Spinal cord (tissue), 9 donors: ENCODE measurements at regions not wholly inside any gene's neighbourhood (a gene's known extent, or its start where the extent isn't known, plus 50 kb on each side); places are given as distances from the start of the nearest gene placed in this dataset.
A peak's percentile ranks its signal among the peaks of the same experiment; 100 is the strongest.

Experiments used
- DNase-seq, 6 donors: peaks; one replicate each; pipeline versions ENCODE4 v3.0.0 to v3.0.0-alpha.2; 2013 to 2015; ENCODE audit warnings: low spot score in 6 of 6, low read depth in 4 of 6
- H3K27ac ChIP-seq: one replicate; pipeline ENCODE4 v1.5.1; 2013; ENCODE audit warnings: low read depth, low read length, control low read depth
- H3K27me3 ChIP-seq: one replicate; pipeline ENCODE4 v1.6.1; 2013; ENCODE audit warnings: low read length; ENCODE audit not compliant: control insufficient read depth, insufficient read depth
- H3K36me3 ChIP-seq: one replicate; pipeline ENCODE4 v1.6.1; 2013; ENCODE audit warnings: low read length; ENCODE audit not compliant: control insufficient read depth, insufficient read depth
- H3K4me1 ChIP-seq: one replicate; pipeline ENCODE4 v1.6.1; 2013; ENCODE audit warnings: low read length; ENCODE audit not compliant: control insufficient read depth, insufficient read depth
- H3K4me3 ChIP-seq: one replicate; pipeline ENCODE4 v1.5.1; 2013; ENCODE audit warnings: low read depth, low read length, control low read depth
- H3K9me3 ChIP-seq: one replicate; pipeline ENCODE4 v1.6.1; 2013; ENCODE audit warnings: low read length; ENCODE audit not compliant: control insufficient read depth, insufficient read depth
- WGBS: methylation state at CpG from one replicate; pipeline ENCODE4 v1.1.5; 2013; ENCODE audit warnings: missing lambda C conversion rate; ENCODE audit not compliant: insufficient coverage; 5-methylcytosine and 5-hydroxymethylcytosine counted together
- donor health status: healthy.

- DNase-seq = no peak
- H3K4me3 ChIP-seq = no peak overlapping the region
- 100% methylated on average over 1 of the region's 5 CpGs for whole genome bisulfite sequencing
- H3K9me3 ChIP-seq = no peaks in the 10 kb centered on the region
- H3K4me1 ChIP-seq = no peaks in the 10 kb centered on the region
- no peaks in the 10 kb centered on the region for H3K27me3 ChIP-seq
- H3K27ac ChIP-seq = no peak overlapping the region
- no peaks in the 10 kb centered on the region for H3K36me3 ChIP-seq
Measured at GRCh38 chr18:56127322-56128099, 510.9 kb downstream of the TXNL1 start.

- 100% methylated on average over 1 of the region's 2 CpGs for WGBS
- Histone ChIP-seq H3K9me3 (no peaks in the 10 kb centered on the region), H3K27ac (no peak overlapping the region), H3K36me3 (no peaks in the 10 kb centered on the region), H3K27me3 (no peaks in the 10 kb centered on the region), H3K4me1 (no peaks in the 10 kb centered on the region), H3K4me3 (no peak overlapping the region)
- DNase-seq = no peak
Measured at GRCh38 chr18:56124186-56124585, 514.2 kb downstream of the TXNL1 start.

GRCh38 chr18:56121669-56122068 is 516.7 kb downstream of the TXNL1 start:
- WGBS = 80% methylated on average over 1 of the region's 1 CpG
- Histone ChIP-seq H3K36me3 (no peaks in the 10 kb centered on the region), H3K4me1 (no peaks in the 10 kb centered on the region), H3K4me3 (no peak overlapping the region), H3K9me3 (no peaks in the 10 kb centered on the region), H3K27ac (no peak overlapping the region), H3K27me3 (no peaks in the 10 kb centered on the region)
- no peak for DNase-seq

GRCh38 chr18:56120782-56121181 is 517.6 kb downstream of the TXNL1 start:
- Histone ChIP-seq H3K27ac (no peak overlapping the region), H3K36me3 (no peaks in the 10 kb centered on the region), H3K4me1 (no peaks in the 10 kb centered on the region), H3K4me3 (no peak overlapping the region), H3K9me3 (no peaks in the 10 kb centered on the region), H3K27me3 (no peaks in the 10 kb centered on the region)
- no CpG with 5 or more reads among the region's 3 CpGs for WGBS
- DNase-seq = no peak

GRCh38 chr18:56119681-56120080 is 518.7 kb downstream of the TXNL1 start:
- Histone ChIP-seq H3K27ac (no peak overlapping the region), H3K36me3 (no peaks in the 10 kb centered on the region), H3K27me3 (no peaks in the 10 kb centered on the region), H3K4me1 (no peaks in the 10 kb centered on the region), H3K4me3 (no peak overlapping the region), H3K9me3 (no peaks in the 10 kb centered on the region)
- 100% methylated on average over 1 of the region's 4 CpGs for WGBS
- DNase-seq = no peak

GRCh38 chr18:56118422-56118821 is 520.0 kb downstream of the TXNL1 start:
- no peaks in the 10 kb centered on the region for H3K27me3 ChIP-seq

GRCh38 chr18:56115071-56116015 is 523.0 kb downstream of the TXNL1 start:
- peak in 1 of 6 donors; percentile 30 for DNase-seq
- H3K4me1 ChIP-seq = no peaks in the 10 kb centered on the region
- no peak overlapping the region for H3K27ac ChIP-seq
- WGBS = 100% methylated on average over 1 of the region's 6 CpGs
- H3K9me3 ChIP-seq = no peaks in the 10 kb centered on the region
- no peak overlapping the region for H3K4me3 ChIP-seq
- H3K27me3 ChIP-seq = no peaks in the 10 kb centered on the region
- H3K36me3 ChIP-seq = no peaks in the 10 kb centered on the region

More at GRCh38 chr18:56118422-56118821, 520.0 kb downstream of the TXNL1 start:
- WGBS = no CpG with 5 or more reads among the region's 2 CpGs
- Histone ChIP-seq H3K36me3 (no peaks in the 10 kb centered on the region), H3K4me1 (no peaks in the 10 kb centered on the region), H3K27ac (no peak overlapping the region), H3K9me3 (no peaks in the 10 kb centered on the region), H3K4me3 (no peak overlapping the region)
- no peak for DNase-seq

GRCh38 chr18:56112984-56113383 is 525.0 kb upstream of the TCF4 start:
- no CpG with 5 or more reads among the region's 1 CpG for WGBS

GRCh38 chr18:56112013-56112749 is 524.2 kb upstream of the TCF4 start:
- DNase-seq = peak in 2 of 6 donors; percentile 24 to 38
- Histone ChIP-seq H3K27me3 (no peaks in the 10 kb centered on the region), H3K9me3 (no peaks in the 10 kb centered on the region), H3K4me1 (no peaks in the 10 kb centered on the region), H3K4me3 (no peak overlapping the region), H3K27ac (no peak overlapping the region), H3K36me3 (no peaks in the 10 kb centered on the region)
- WGBS = 40% methylated on average over 1 of the region's 6 CpGs

More at GRCh38 chr18:56112984-56113383, 525.0 kb upstream of the TCF4 start:
- DNase-seq = no peak
- Histone ChIP-seq H3K27ac (no peak overlapping the region), H3K9me3 (no peaks in the 10 kb centered on the region), H3K4me1 (no peaks in the 10 kb centered on the region), H3K4me3 (no peak overlapping the region), H3K27me3 (no peaks in the 10 kb centered on the region), H3K36me3 (no peaks in the 10 kb centered on the region)
